H1 (cell line): ENCODE measurements at regions not wholly inside any gene's neighbourhood (a gene's known extent, or its start where the extent isn't known, plus 50 kb on each side); places are given as distances from the start of the nearest gene placed in this dataset.

Experiments used
- CTCF ChIA-PET: fragments of 300-600 bp; sonication (Branson Sonifier 250); formaldehyde crosslinking; loops from one replicate; lab custom pipeline; 2021; ENCODE audit not compliant: partially characterized antibody; lab: Charles Lee
- POLR2A ChIA-PET: fragments of 300-600 bp; sonication (Branson Sonifier 250); formaldehyde crosslinking; loops from one replicate; lab custom pipeline; 2021; ENCODE audit warnings: inconsistent platforms; ENCODE audit not compliant: partially characterized antibody; lab: Charles Lee
- DNase-seq, 2 experiments: peaks; one replicate each; pipeline versions ENCODE4 v3.0.0 to v3.0.0-alpha.2; 2010 to 2022; ENCODE audit warnings: low spot score in 2 of 2, low read depth in 1 of 2, mixed read lengths in 1 of 2
- FAIRE-seq: peaks from 2 replicates; lab custom pipeline; 2011; peaks lifted over from hg19 to GRCh38; lab: Jason Lieb, UNC
- H2AFZ ChIP-seq: 2 replicates; pipeline ENCODE4 v1.8.1; 2012; ENCODE audit warnings: low read length, inconsistent platforms
- H2AK5ac ChIP-seq: 2 replicates; pipeline ENCODE4 v1.6.1; 2013; ENCODE audit warnings: low read depth, low read length
- H2BK120ac ChIP-seq: replicated peaks from 2 replicates; pipeline ENCODE3; 2013; ENCODE audit warnings: low read depth, low read length, inconsistent platforms
- H2BK12ac ChIP-seq: 2 replicates; pipeline ENCODE4 v1.6.1; 2013; ENCODE audit warnings: low read depth, low read length
- H2BK15ac ChIP-seq: 2 replicates; pipeline ENCODE4 v1.6.1; 2013; ENCODE audit warnings: low read length
- H2BK20ac ChIP-seq: 2 replicates; pipeline ENCODE4 v1.6.1; 2013; ENCODE audit warnings: low read length
- H2BK5ac ChIP-seq: 2 replicates; pipeline ENCODE4 v1.6.1; 2013; ENCODE audit warnings: low read depth, low read length
- H3K14ac ChIP-seq: 2 replicates; pipeline ENCODE4 v1.6.1; 2013; ENCODE audit warnings: inconsistent platforms; ENCODE audit not compliant: insufficient read length
- H3K18ac ChIP-seq: 2 replicates; pipeline ENCODE4 v1.6.1; 2013; ENCODE audit warnings: low read length; ENCODE audit errors: extremely low read depth
- H3K23ac ChIP-seq: 2 replicates; pipeline ENCODE4 v1.6.1; 2013; ENCODE audit warnings: inconsistent platforms; ENCODE audit not compliant: insufficient read length
- H3K23me2 ChIP-seq: 2 replicates; pipeline ENCODE4 v1.6.1; 2013; ENCODE audit warnings: low read depth, low read length
- H3K27ac ChIP-seq: 2 replicates; pipeline ENCODE4 v1.6.1; 2011; ENCODE audit warnings: low read depth, low read length, inconsistent platforms
- H3K27me3 ChIP-seq, 4 experiments: replicated peaks in 1 of 4; 1 replicate in 1 of 4; 2 replicates in 3 of 4; pipeline versions ENCODE4 v1.6.1 to v1.8.1; 2011 to 2013; ENCODE audit warnings: low read length in 3 of 4, mild to moderate bottlenecking in 3 of 4, inconsistent platforms in 2 of 4, mixed read lengths in 2 of 4, moderate library complexity in 1 of 4; ENCODE audit not compliant: control insufficient read depth in 3 of 4, insufficient read depth in 3 of 4; ENCODE audit errors: extremely low read depth in 1 of 4
- H3K36me3 ChIP-seq, 4 experiments: 2 replicates each; pipeline versions ENCODE4 v1.6.1 to v1.8.1; 2011 to 2013; ENCODE audit warnings: mild to moderate bottlenecking in 4 of 4, low read length in 3 of 4, moderate library complexity in 2 of 4, control low read depth in 1 of 4, inconsistent platforms in 1 of 4; ENCODE audit not compliant: insufficient read depth in 4 of 4, control insufficient read depth in 2 of 4
- H3K4ac ChIP-seq: replicated peaks from 2 replicates; pipeline ENCODE3; 2013; ENCODE audit warnings: low read length, low read depth, mixed read lengths, inconsistent platforms; ENCODE audit not compliant: insufficient read length
- H3K4me1 ChIP-seq, 4 experiments: replicated peaks in 1 of 4; 1 replicate in 1 of 4; 2 replicates in 3 of 4; pipeline versions ENCODE4 v1.6.1 to v1.8.1; 2011 to 2013; ENCODE audit warnings: low read length in 3 of 4, inconsistent platforms in 2 of 4, mixed read lengths in 1 of 4; ENCODE audit not compliant: insufficient read depth in 4 of 4, control insufficient read depth in 3 of 4
- H3K4me2 ChIP-seq, 2 experiments: 2 replicates each; pipeline versions ENCODE4 v1.6.1 to v1.8.1; 2011 to 2013; ENCODE audit warnings: low read depth in 2 of 2, low read length in 2 of 2, control low read depth in 1 of 2, inconsistent platforms in 1 of 2, mild to moderate bottlenecking in 1 of 2; ENCODE audit not compliant: insufficient read depth in 1 of 2
- H3K4me3 ChIP-seq, 4 experiments: fragments of 200-600, 300-600 bp in 1 of 4; sonication (generic), shearing (Covaris generic), sonication (Bioruptor Twin) in 1 of 4; 2 replicates each; pipeline versions ENCODE4 v1.5.1 to v1.8.1; 2011 to 2016; ENCODE audit warnings: low read length in 4 of 4, low read depth in 3 of 4, control low read depth in 2 of 4, inconsistent platforms in 2 of 4, mild to moderate bottlenecking in 2 of 4, mixed read lengths in 1 of 4, moderate library complexity in 1 of 4; ENCODE audit not compliant: insufficient read depth in 2 of 4; ENCODE audit errors: extremely low read depth in 1 of 4
- H3K56ac ChIP-seq: replicated peaks from 2 replicates; pipeline ENCODE3; 2013; ENCODE audit warnings: low read depth, mild to moderate bottlenecking, mixed read lengths, low read length, inconsistent platforms; ENCODE audit not compliant: insufficient read length
- H3K79me1 ChIP-seq: 2 replicates; pipeline ENCODE4 v1.6.1; 2013; ENCODE audit warnings: low read depth, low read length, control low read depth
- H3K79me2 ChIP-seq, 2 experiments: 2 replicates each; pipeline versions ENCODE4 v1.6.1 to v1.8.1; 2012 to 2013; ENCODE audit warnings: low read length in 2 of 2, mild to moderate bottlenecking in 2 of 2, inconsistent platforms in 1 of 2; ENCODE audit not compliant: insufficient read depth in 2 of 2, control insufficient read depth in 1 of 2
- H3K9ac ChIP-seq, 4 experiments: replicated peaks in 1 of 4; 1 replicate in 1 of 4; 2 replicates in 3 of 4; pipeline versions ENCODE4 v1.6.1 to v1.8.1; 2011 to 2013; ENCODE audit warnings: low read depth in 3 of 4, low read length in 3 of 4, control low read depth in 2 of 4, mild to moderate bottlenecking in 2 of 4, moderate library complexity in 2 of 4, inconsistent platforms in 1 of 4; ENCODE audit errors: extremely low read depth in 1 of 4
- H3K9me3 ChIP-seq, 2 experiments: 2 replicates each; pipeline versions ENCODE4 v1.6.1 to v1.8.1; 2012 to 2013; ENCODE audit warnings: mild to moderate bottlenecking in 2 of 2, moderate library complexity in 2 of 2, control low read depth in 1 of 2, inconsistent platforms in 1 of 2, low read depth in 1 of 2, low read length in 1 of 2, mixed read lengths in 1 of 2; ENCODE audit not compliant: insufficient read depth in 2 of 2
- H4K20me1 ChIP-seq, 2 experiments: replicated peaks in 1 of 2; 2 replicates each; pipeline versions ENCODE3 to v1.8.1; 2011 to 2013; ENCODE audit warnings: inconsistent platforms in 2 of 2, low read length in 2 of 2, mild to moderate bottlenecking in 1 of 2; ENCODE audit not compliant: insufficient read depth in 2 of 2, control insufficient read depth in 1 of 2
- H4K5ac ChIP-seq: 2 replicates; pipeline ENCODE4 v1.6.1; 2013; ENCODE audit warnings: low read length, low read depth, mixed read lengths, inconsistent platforms; ENCODE audit not compliant: insufficient read length
- H4K8ac ChIP-seq: 2 replicates; pipeline ENCODE4 v1.8.0; 2013; ENCODE audit warnings: mild to moderate bottlenecking, moderate library complexity, low read length, inconsistent platforms; ENCODE audit not compliant: insufficient read depth; ENCODE audit errors: extremely low read depth
- H4K91ac ChIP-seq: replicated peaks from 2 replicates; pipeline ENCODE3; 2013; ENCODE audit warnings: low read length, mixed read lengths, inconsistent platforms; ENCODE audit not compliant: insufficient read length
- MAFK ChIP-seq: IDR thresholded peaks from 2 replicates; pipeline ENCODE4 v1.6.1; 2012; ENCODE audit warnings: low read depth, mild to moderate bottlenecking, improper control_type of control experiment, low read length
- WGBS, 2 experiments: shearing (Covaris generic) in 1 of 2; methylation state at CpG; one replicate each; pipeline versions ENCODE4 v1.1.6 to v1.1.7; 2013 to 2015; ENCODE audit warnings: low lambda C conversion rate in 2 of 2, mixed read lengths in 2 of 2, inconsistent platforms in 1 of 2, low coverage in 1 of 2, missing lambda C conversion rate in 1 of 2; ENCODE audit not compliant: insufficient replicate concordance in 2 of 2, insufficient coverage in 1 of 2, insufficient read length in 1 of 2; ENCODE audit errors: extremely low coverage in 1 of 2, missing lambda C conversion rate in 1 of 2; 5-methylcytosine and 5-hydroxymethylcytosine counted together

DNA sequence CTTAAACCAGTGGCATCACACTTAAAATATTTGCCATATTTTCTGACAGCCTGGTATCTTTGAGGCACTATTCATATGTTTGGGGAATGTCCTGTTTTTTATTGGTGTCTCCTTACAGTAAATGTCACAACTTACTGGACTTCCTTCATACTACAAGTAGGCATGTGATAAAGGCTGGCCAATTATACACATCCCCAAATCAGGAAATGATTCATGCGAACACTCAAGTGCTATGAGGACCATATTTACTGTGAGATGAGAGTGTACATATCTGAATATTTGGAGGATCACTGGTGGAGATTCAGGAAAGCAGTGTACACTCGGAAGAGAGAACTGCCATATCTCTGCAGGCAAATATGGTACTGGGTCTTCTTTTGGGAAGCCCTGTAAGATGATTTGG lies 913.8 kb upstream of the CHORDC1 start:
- Histone ChIP-seq H2BK20ac (no peak overlapping the region), H3K27me3 (no peaks in the 10 kb centered on the region), H2BK15ac (no peak overlapping the region), H3K14ac (no peak overlapping the region), H4K5ac (no peak overlapping the region), H3K4ac (no peak overlapping the region), H3K4me3 (no peak overlapping the region), H3K79me1 (no peaks in the 10 kb centered on the region), H3K23me2 (no peaks in the 10 kb centered on the region), H3K56ac (no peak overlapping the region), H3K23ac (no peak overlapping the region), H3K18ac (no peak overlapping the region), H3K79me2 (no peaks in the 10 kb centered on the region), H2BK5ac (no peak overlapping the region), H2AK5ac (no peak overlapping the region), H2BK120ac (no peak overlapping the region), H4K8ac (no peak overlapping the region), H3K36me3 (no peaks in the 10 kb centered on the region), H4K91ac (no peak overlapping the region), H3K4me2 (no peak overlapping the region), H3K27ac (no peak overlapping the region), H2BK12ac (no peak overlapping the region), H3K4me1 (no peaks in the 10 kb centered on the region), H2AFZ (no peak overlapping the region), H4K20me1 (no peaks in the 10 kb centered on the region), H3K9ac (no peak overlapping the region), H3K9me3 (no peaks in the 10 kb centered on the region)
- POLR2A ChIA-PET = no interaction called here
- FAIRE-seq (no peak), DNase-seq (no peak)
- no peak for TF ChIP-seq MAFK
- CTCF ChIA-PET = no interaction called here
- 91% methylated on average over 2 of the region's 2 CpGs; no CpG with 5 or more reads in 1 of the 2 experiments for WGBS, 2 experiments
